GM12878 (cell line): ENCODE measurements at regions not wholly inside any gene's neighbourhood (a gene's known extent, or its start where the extent isn't known, plus 50 kb on each side); places are given as distances from the start of the nearest gene placed in this dataset.

Source experiments
- ATAC-seq: fragments of 200-7000 bp; cut with Tn5 transposase; 3 replicates; pipeline ENCODE4 v1.9.1; 2020; ENCODE audit warnings: mild to moderate bottlenecking, moderate library complexity
- BruUV-seq: library from RNA; stranded (reverse); fragments of 400-500 nt; replicated peaks from 2 replicates; lab custom pipeline; 2021; lab: Mats Ljungman, UMichigan
- CTCF ChIA-PET: fragments of 300-600 bp; sonication (Branson Sonifier 250); formaldehyde crosslinking; extraction: SDS; loops from one replicate; lab custom pipeline; 2021; ENCODE audit warnings: inconsistent platforms; lab: Yijun Ruan, JAX
- POLR2A ChIA-PET: fragments of 350-600 bp; formaldehyde crosslinking; extraction: SDS; loops from one replicate; lab custom pipeline; 2021; ENCODE audit warnings: inconsistent platforms; lab: Charles Lee
- RAD21 ChIA-PET: fragments of 300-600 bp; sonication (Branson Sonifier 250); formaldehyde crosslinking; loops from one replicate; lab custom pipeline; 2023; ENCODE audit warnings: antibody characterized with exemption; ENCODE audit not compliant: unreplicated experiment; lab: Charles Lee
- SMC1A ChIA-PET: fragments of 300-600 bp; sonication (Branson Sonifier 250); formaldehyde crosslinking; loops from one replicate; lab custom pipeline; 2023; ENCODE audit not compliant: unreplicated experiment, uncharacterized antibody; lab: Charles Lee
- DNase-seq: peaks from one replicate; pipeline ENCODE4 v3.0.0-alpha.2; 2011; ENCODE audit warnings: low read depth, low spot score
- FAIRE-seq: peaks from 3 replicates; lab custom pipeline; 2011; peaks lifted over from hg19 to GRCh38; lab: Jason Lieb, UNC
- H2AFZ ChIP-seq: 2 replicates; pipeline ENCODE4 v1.6.0; 2011; ENCODE audit warnings: low read depth, low read length, control low read depth; ENCODE audit not compliant: control insufficient read depth
- H3K27ac ChIP-seq: 2 replicates; pipeline ENCODE4 v1.5.1; 2011; ENCODE audit warnings: control low read depth; ENCODE audit not compliant: control insufficient read depth, insufficient read depth
- H3K27me3 ChIP-seq, 2 experiments: replicated peaks in 1 of 2; 2 replicates each; pipeline versions ENCODE4 v1.6.0 to v1.6.1; 2011; ENCODE audit warnings: low read length in 1 of 2; ENCODE audit not compliant: control insufficient read depth in 2 of 2, insufficient read depth in 2 of 2
- H3K36me3 ChIP-seq, 2 experiments: 2 replicates each; pipeline ENCODE4 v1.5.1; 2011; ENCODE audit warnings: low read length in 1 of 2; ENCODE audit not compliant: control insufficient read depth in 2 of 2, insufficient read depth in 2 of 2
- H3K4me1 ChIP-seq: 2 replicates; pipeline ENCODE4 v1.6.1; 2011; ENCODE audit warnings: mild to moderate bottlenecking, low read length, moderate library complexity, mixed read lengths; ENCODE audit not compliant: control insufficient read depth, insufficient read depth
- H3K4me2 ChIP-seq: 2 replicates; pipeline ENCODE4 v1.6.0; 2011; ENCODE audit warnings: control low read depth; ENCODE audit not compliant: control insufficient read depth, insufficient read depth
- H3K4me3 ChIP-seq: fragments of 200-600 bp; sonication (generic); 2 replicates; pipeline ENCODE4 v1.5.1; 2016
- H3K79me2 ChIP-seq: 2 replicates; pipeline ENCODE4 v1.6.0; 2011; ENCODE audit warnings: low read length; ENCODE audit not compliant: control insufficient read depth, insufficient read depth
- H3K9ac ChIP-seq: 2 replicates; pipeline ENCODE4 v1.8.0; 2011; ENCODE audit warnings: low read length, control low read depth, mixed read lengths; ENCODE audit not compliant: control insufficient read depth, insufficient read depth
- H3K9me3 ChIP-seq: replicated peaks from 3 replicates; pipeline ENCODE4 v1.5.1; 2011; ENCODE audit warnings: mild to moderate bottlenecking, low read length; ENCODE audit not compliant: control insufficient read depth, insufficient read depth
- H4K20me1 ChIP-seq: 2 replicates; pipeline ENCODE4 v1.6.0; 2011; ENCODE audit not compliant: control insufficient read depth, insufficient read depth
- CHD1 ChIP-seq: IDR thresholded peaks from 2 replicates; pipeline ENCODE4 v1.6.1; 2012; ENCODE audit warnings: low read depth, low read length, improper control_type of control experiment
- EED ChIP-seq: sonication (generic); IDR thresholded peaks from 2 replicates; pipeline ENCODE4 v1.6.1; 2016; ENCODE audit warnings: antibody characterized with exemption, low read depth
- EZH2 ChIP-seq: IDR thresholded peaks from 2 replicates; pipeline ENCODE4 v1.6.1; 2012; ENCODE audit warnings: low read depth, mild to moderate bottlenecking, control low read depth, inconsistent platforms, low read length, borderline replicate concordance; ENCODE audit not compliant: control insufficient read depth
- HCFC1 ChIP-seq: fragments of 150-350 bp; IDR thresholded peaks from 2 replicates; pipeline ENCODE4 v1.6.1; 2014; ENCODE audit warnings: low read length
- KDM1A ChIP-seq: fragments of 200-600 bp; sonication (generic); IDR thresholded peaks from 2 replicates; pipeline ENCODE4 v1.6.1; 2016; ENCODE audit warnings: borderline replicate concordance
- MXI1 ChIP-seq: fragments of 150-350 bp; IDR thresholded peaks from 2 replicates; pipeline ENCODE4 v1.6.1; 2011; ENCODE audit warnings: low read depth, mild to moderate bottlenecking, inconsistent platforms, low read length, improper control_type of control experiment
- MYB ChIP-seq: fragments of 150-350 bp; IDR thresholded peaks from 2 replicates; pipeline ENCODE4 v1.6.1; 2014; ENCODE audit warnings: mild to moderate bottlenecking, low read depth, low read length, borderline replicate concordance
- RB1 ChIP-seq: fragments of 450-650 bp; formaldehyde crosslinking; IDR thresholded peaks from 2 replicates; pipeline ENCODE4 v1.6.1; 2017; ENCODE audit warnings: mild to moderate bottlenecking, borderline replicate concordance
- SREBF1 ChIP-seq: IDR thresholded peaks from 2 replicates; pipeline ENCODE4 v1.6.1; 2012; ENCODE audit warnings: mild to moderate bottlenecking, low read length
- TBL1XR1 ChIP-seq: IDR thresholded peaks from 2 replicates; pipeline ENCODE4 v1.6.1; 2012; ENCODE audit warnings: low read depth, low read length, improper control_type of control experiment
- ZNF207 ChIP-seq: fragments of 450-650 bp; IDR thresholded peaks from 2 replicates; pipeline ENCODE4 v1.6.1; 2014; ENCODE audit warnings: antibody characterized with exemption, mild to moderate bottlenecking, borderline replicate concordance
- ZNF622 ChIP-seq: fragments of 450-650 bp; IDR thresholded peaks from 2 replicates; pipeline ENCODE4 v1.6.1; 2017; ENCODE audit warnings: mild to moderate bottlenecking, inconsistent platforms
- WGBS: methylation state at CpG from one replicate; pipeline ENCODE4 v1.1.6; 2016; ENCODE audit warnings: low lambda C conversion rate; ENCODE audit not compliant: insufficient replicate concordance, insufficient coverage; ENCODE audit errors: missing lambda C conversion rate; 5-methylcytosine and 5-hydroxymethylcytosine counted together
- in situ Hi-C: fragments of 300-500 bp; cut with MboI; formaldehyde crosslinking; loops from 9 replicates; pipeline ENCODE4 v1.14.3; 2018; ENCODE audit warnings: mixed read lengths
- intact Hi-C: fragments of 100-400 bp; cut with micrococcal nuclease; formaldehyde crosslinking; loops from one replicate; pipeline ENCODE4 v1.14.2; 2022; ENCODE audit not compliant: unreplicated experiment
- TF ChIP-seq, protein P1 (sequence below): fragments of 450-650 bp; formaldehyde crosslinking; IDR thresholded peaks from 2 replicates; pipeline ENCODE4 v1.4.0; 2020; ENCODE audit warnings: mild to moderate bottlenecking, moderate library complexity

DNA sequence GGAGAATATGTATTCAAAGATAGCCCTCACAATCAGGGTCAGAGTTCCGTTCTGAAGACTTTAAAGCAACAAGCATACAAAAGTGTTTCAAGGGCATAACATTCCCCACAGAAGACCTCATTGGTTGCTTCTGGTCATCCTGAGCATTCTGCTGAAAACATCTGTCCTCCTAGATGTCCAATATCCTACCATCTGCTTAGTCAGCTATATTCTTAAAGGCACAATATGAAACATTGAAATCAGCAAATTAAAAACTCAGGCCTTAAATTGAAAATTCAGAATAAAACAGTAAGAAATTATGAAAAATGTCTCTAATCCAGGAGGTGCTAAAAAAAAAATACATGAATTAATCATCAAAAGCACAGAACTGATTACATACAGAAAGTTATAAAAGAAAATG is 1491.2 kb upstream of the PRR20A start:
- intact Hi-C loops = no loop called here

More for the DNA sequence above, 1491.2 kb upstream of the PRR20A start:
- no peaks in the 10 kb centered on the region for H3K36me3 ChIP-seq
- CTCF ChIA-PET = no interaction called here
- TF ChIP-seq SREBF1 (no peak), TBL1XR1 (no peak), CHD1 (no peak), EZH2 (no peak), HCFC1 (no peak), EED (no peak), RB1 (no peak), KDM1A (no peak), MYB (no peak), MXI1 (no peak), ZNF207 (no peak), ZNF622 (no peak)
- TF ChIP-seq, protein P1, sequence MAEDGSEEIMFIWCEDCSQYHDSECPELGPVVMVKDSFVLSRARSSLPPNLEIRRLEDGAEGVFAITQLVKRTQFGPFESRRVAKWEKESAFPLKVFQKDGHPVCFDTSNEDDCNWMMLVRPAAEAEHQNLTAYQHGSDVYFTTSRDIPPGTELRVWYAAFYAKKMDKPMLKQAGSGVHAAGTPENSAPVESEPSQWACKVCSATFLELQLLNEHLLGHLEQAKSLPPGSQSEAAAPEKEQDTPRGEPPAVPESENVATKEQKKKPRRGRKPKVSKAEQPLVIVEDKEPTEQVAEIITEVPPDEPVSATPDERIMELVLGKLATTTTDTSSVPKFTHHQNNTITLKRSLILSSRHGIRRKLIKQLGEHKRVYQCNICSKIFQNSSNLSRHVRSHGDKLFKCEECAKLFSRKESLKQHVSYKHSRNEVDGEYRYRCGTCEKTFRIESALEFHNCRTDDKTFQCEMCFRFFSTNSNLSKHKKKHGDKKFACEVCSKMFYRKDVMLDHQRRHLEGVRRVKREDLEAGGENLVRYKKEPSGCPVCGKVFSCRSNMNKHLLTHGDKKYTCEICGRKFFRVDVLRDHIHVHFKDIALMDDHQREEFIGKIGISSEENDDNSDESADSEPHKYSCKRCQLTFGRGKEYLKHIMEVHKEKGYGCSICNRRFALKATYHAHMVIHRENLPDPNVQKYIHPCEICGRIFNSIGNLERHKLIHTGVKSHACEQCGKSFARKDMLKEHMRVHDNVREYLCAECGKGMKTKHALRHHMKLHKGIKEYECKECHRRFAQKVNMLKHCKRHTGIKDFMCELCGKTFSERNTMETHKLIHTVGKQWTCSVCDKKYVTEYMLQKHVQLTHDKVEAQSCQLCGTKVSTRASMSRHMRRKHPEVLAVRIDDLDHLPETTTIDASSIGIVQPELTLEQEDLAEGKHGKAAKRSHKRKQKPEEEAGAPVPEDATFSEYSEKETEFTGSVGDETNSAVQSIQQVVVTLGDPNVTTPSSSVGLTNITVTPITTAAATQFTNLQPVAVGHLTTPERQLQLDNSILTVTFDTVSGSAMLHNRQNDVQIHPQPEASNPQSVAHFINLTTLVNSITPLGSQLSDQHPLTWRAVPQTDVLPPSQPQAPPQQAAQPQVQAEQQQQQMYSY (CRISPR knock-in tag) = no peak
- TF ChIP-seq, all 136 proteins: peak for 0
- in situ Hi-C loops = no loop called here
- Histone ChIP-seq H3K27me3 (no peaks in the 10 kb centered on the region), H3K4me1 (no peaks in the 10 kb centered on the region), H2AFZ (no peak overlapping the region), H3K27ac (no peak overlapping the region), H3K79me2 (no peaks in the 10 kb centered on the region), H4K20me1 (no peaks in the 10 kb centered on the region), H3K9me3 (no peaks in the 10 kb centered on the region), H3K9ac (no peak overlapping the region), H3K4me3 (no peak overlapping the region), H3K4me2 (no peak overlapping the region)
- 47% methylated on average over 1 of the region's 1 CpG for WGBS
- ChIA-PET RAD21 (no interaction called here), SMC1A (no interaction called here), POLR2A (no interaction called here)
- no peak for DNase-seq
- BruUV-seq = no TSS peak
- FAIRE-seq = no peak
- no peak for ATAC-seq
